ENCODE measurements at regions not wholly inside any gene's neighbourhood (a gene's known extent, or its start where the extent isn't known, plus 50 kb on each side); places are given as distances from the start of the nearest gene placed in this dataset.
"Not testable (repeated sequence)": the region's sequence is repeated elsewhere in the genome, so short reads cannot be mapped to it uniquely, and the experiment has no call there.

DNA sequence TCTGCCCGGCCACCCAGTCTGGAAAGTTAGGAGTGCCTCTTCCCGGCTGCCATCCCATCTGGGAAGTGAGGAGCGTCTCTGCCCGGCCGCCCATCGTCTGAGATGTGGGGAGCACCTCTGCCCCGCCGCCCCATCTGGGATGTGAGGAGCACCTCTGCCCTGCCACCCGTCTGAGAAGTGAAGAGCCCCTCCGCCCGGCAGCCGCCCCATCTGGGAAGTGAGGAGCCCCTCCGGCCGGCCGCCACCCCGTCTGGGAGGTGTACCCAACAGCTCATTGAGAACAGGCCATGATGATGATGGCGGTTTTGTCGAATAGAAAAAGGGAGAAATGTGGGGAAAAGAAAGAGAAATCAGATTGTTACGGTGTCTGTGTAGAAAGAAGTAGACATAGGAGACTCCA, 109.4 kb downstream of the ZNF429 start:
- H4K8ac ChIP-seq (ENCODE audit: low read depth in 2 of 2, low read length in 2 of 2); H3K9ac ChIP-seq (ENCODE audit: low read depth, low read length); H2BK5ac ChIP-seq (ENCODE audit: low read depth, low read length, poor library complexity, severe bottlenecking); H4K5ac ChIP-seq (ENCODE audit: low read depth, low read length); H3K23ac ChIP-seq (ENCODE audit: low read depth, low read length); in situ Hi-C loops (cut with MboI; ENCODE audit: low sequenced_read_pairs); H2BK20ac ChIP-seq (ENCODE audit: low read depth, low read length); H3K14ac ChIP-seq (replicated peaks; ENCODE audit: low read depth, low read length); DNase-seq; H2AK5ac ChIP-seq (ENCODE audit: low read depth, low read length); H2AFZ ChIP-seq (replicated peaks; ENCODE audit: low read length, poor library complexity); H3K27ac ChIP-seq (ENCODE audit: insufficient read depth, low read length); H3K27me3 ChIP-seq (ENCODE audit: control insufficient read depth, insufficient read depth, low read length); H3K36me3 ChIP-seq (ENCODE audit: control insufficient read depth, insufficient read depth, low read length); ATAC-seq (ENCODE audit: low read depth); H3K9me3 ChIP-seq (ENCODE audit: control insufficient read depth, insufficient read depth, low read length); POLR2A ChIA-PET (ENCODE audit: unreplicated experiment); intact Hi-C loops (cut with micrococcal nuclease); H3K4me1 ChIP-seq (ENCODE audit: control insufficient read depth, insufficient read depth, low read length); CTCF ChIA-PET; H3K18ac ChIP-seq (ENCODE audit: low read depth, low read length); BruUV-seq (replicated peaks); dilution Hi-C loops (cut with HindIII; ENCODE audit: low sequenced_read_pairs, unreplicated experiment); H4K20me1 ChIP-seq (ENCODE audit: insufficient read depth, low read length); H2BK120ac ChIP-seq (ENCODE audit: low read depth, low read length); H4K91ac ChIP-seq (ENCODE audit: insufficient read depth, low read depth, low read length); H2AK9ac ChIP-seq (replicated peaks; ENCODE audit: low read depth, low read length, poor library complexity); H2BK15ac ChIP-seq (ENCODE audit: low read depth, low read length); H3K79me1 ChIP-seq (ENCODE audit: low read depth in 1 of 2, low read length in 2 of 2); H3K4me2 ChIP-seq (ENCODE audit: low read depth, low read length); H3K4ac ChIP-seq (ENCODE audit: low read depth, low read length); H3K9me1 ChIP-seq (ENCODE audit: insufficient read depth, low read length); H3K56ac ChIP-seq (ENCODE audit: extremely low read depth, insufficient read depth, low read length); H3K4me3 ChIP-seq (ENCODE audit: insufficient read depth, low read depth, low read length): not testable (repeated sequence)
- 60% methylated on average over 1 of the region's 19 CpGs; no CpG with 5 or more reads in 1 of the 2 experiments for WGBS, 2 experiments (ENCODE audit: extremely low coverage in 2 of 2, insufficient read length in 1 of 2)

DNA sequence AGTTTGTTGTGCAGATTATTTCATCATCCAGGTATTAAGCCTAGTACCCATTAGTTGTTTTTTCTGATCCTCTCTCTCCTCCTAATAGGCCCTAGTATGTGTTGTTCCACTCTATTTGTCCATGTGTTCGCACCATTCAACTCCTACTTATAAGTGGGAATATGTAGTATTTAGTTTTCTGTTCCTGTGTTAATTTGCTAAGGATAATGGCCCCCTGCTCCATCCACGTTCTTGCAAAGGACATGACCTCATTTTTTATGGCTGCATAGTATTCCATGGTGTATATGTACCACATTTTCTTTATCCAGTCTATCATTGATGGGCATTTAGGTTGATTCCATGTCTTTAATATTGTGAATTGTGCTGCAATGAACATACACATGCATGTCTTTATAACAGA, 107.8 kb downstream of the ZNF429 start:
- H3K4me2 ChIP-seq (ENCODE audit: low read depth, low read length); H3K4ac ChIP-seq (ENCODE audit: low read depth, low read length); H4K20me1 ChIP-seq (ENCODE audit: insufficient read depth, low read length); H4K8ac ChIP-seq (ENCODE audit: low read depth in 2 of 2, low read length in 2 of 2); POLR2A ChIA-PET (ENCODE audit: unreplicated experiment); H4K5ac ChIP-seq (ENCODE audit: low read depth, low read length); H3K9me1 ChIP-seq (ENCODE audit: insufficient read depth, low read length); H2AK5ac ChIP-seq (ENCODE audit: low read depth, low read length); H2BK15ac ChIP-seq (ENCODE audit: low read depth, low read length); H2BK20ac ChIP-seq (ENCODE audit: low read depth, low read length); in situ Hi-C loops (cut with MboI; ENCODE audit: low sequenced_read_pairs); H2AFZ ChIP-seq (replicated peaks; ENCODE audit: low read length, poor library complexity); ATAC-seq (ENCODE audit: low read depth); H2AK9ac ChIP-seq (replicated peaks; ENCODE audit: low read depth, low read length, poor library complexity); H3K36me3 ChIP-seq (ENCODE audit: control insufficient read depth, insufficient read depth, low read length); dilution Hi-C loops (cut with HindIII; ENCODE audit: low sequenced_read_pairs, unreplicated experiment); H3K79me1 ChIP-seq (ENCODE audit: low read depth in 1 of 2, low read length in 2 of 2); H3K27ac ChIP-seq (ENCODE audit: insufficient read depth, low read length); H3K4me3 ChIP-seq (ENCODE audit: insufficient read depth, low read depth, low read length); H3K27me3 ChIP-seq (ENCODE audit: control insufficient read depth, insufficient read depth, low read length); H3K23ac ChIP-seq (ENCODE audit: low read depth, low read length); H3K18ac ChIP-seq (ENCODE audit: low read depth, low read length); H3K56ac ChIP-seq (ENCODE audit: extremely low read depth, insufficient read depth, low read length); H3K4me1 ChIP-seq (ENCODE audit: control insufficient read depth, insufficient read depth, low read length); H3K14ac ChIP-seq (replicated peaks; ENCODE audit: low read depth, low read length); BruUV-seq (replicated peaks); H2BK120ac ChIP-seq (ENCODE audit: low read depth, low read length); DNase-seq; H4K91ac ChIP-seq (ENCODE audit: insufficient read depth, low read depth, low read length); CTCF ChIA-PET; H2BK5ac ChIP-seq (ENCODE audit: low read depth, low read length, poor library complexity, severe bottlenecking); intact Hi-C loops (cut with micrococcal nuclease); H3K9me3 ChIP-seq (ENCODE audit: control insufficient read depth, insufficient read depth, low read length); H3K9ac ChIP-seq (ENCODE audit: low read depth, low read length): not testable (repeated sequence)
- no CpG with 5 or more reads among the region's 2 CpGs for WGBS, 2 experiments (ENCODE audit: extremely low coverage in 2 of 2, insufficient read length in 1 of 2)

All from IMR-90 (cell line).